Activated naive CD8-positive, alpha-beta T cell treated with anti-CD3 and anti-CD28 coated beads, Interleukin-2, amount 10 ng/mL, durations not matched to agents 7 days and 5 days (primary cell): ENCODE measurements at regions not wholly inside any gene's neighbourhood (a gene's known extent, or its start where the extent isn't known, plus 50 kb on each side); places are given as distances from the start of the nearest gene placed in this dataset.

Experiments used
- ATAC-seq: fragments of 150-1000 bp; cut with Tn5 transposase; one replicate; pipeline ENCODE4 v1.10.0; 2021; ENCODE audit warnings: low read depth, moderate library complexity
- POLR2A ChIA-PET: fragments of 350-600 bp; sonication (Branson Sonifier 250); formaldehyde crosslinking; loops from one replicate; lab custom pipeline; 2021; ENCODE audit warnings: antibody characterized with exemption; lab: Charles Lee
- DNase-seq: peaks from one replicate; pipeline ENCODE4 v3.0.0; 2021
- H3K27ac Mint-ChIP-seq: one replicate; pipeline ENCODE4 v1.8.0; 2022; ENCODE audit warnings: mild to moderate bottlenecking, mixed read lengths
- H3K27me3 Mint-ChIP-seq: one replicate; pipeline ENCODE4 v1.8.0; 2022; ENCODE audit warnings: mild to moderate bottlenecking, moderate library complexity, mixed read lengths
- H3K36me3 Mint-ChIP-seq: one replicate; pipeline ENCODE4 v1.8.0; 2021; ENCODE audit warnings: mild to moderate bottlenecking, mixed read lengths
- H3K4me1 Mint-ChIP-seq: one replicate; pipeline ENCODE4 v1.8.0; 2021; ENCODE audit warnings: mixed read lengths
- H3K4me3 Mint-ChIP-seq: one replicate; pipeline ENCODE4 v1.8.0; 2022; ENCODE audit warnings: mild to moderate bottlenecking, moderate library complexity, mixed read lengths
- H3K9me3 Mint-ChIP-seq: one replicate; pipeline ENCODE4 v1.8.0; 2021; ENCODE audit warnings: mixed read lengths

DNA sequence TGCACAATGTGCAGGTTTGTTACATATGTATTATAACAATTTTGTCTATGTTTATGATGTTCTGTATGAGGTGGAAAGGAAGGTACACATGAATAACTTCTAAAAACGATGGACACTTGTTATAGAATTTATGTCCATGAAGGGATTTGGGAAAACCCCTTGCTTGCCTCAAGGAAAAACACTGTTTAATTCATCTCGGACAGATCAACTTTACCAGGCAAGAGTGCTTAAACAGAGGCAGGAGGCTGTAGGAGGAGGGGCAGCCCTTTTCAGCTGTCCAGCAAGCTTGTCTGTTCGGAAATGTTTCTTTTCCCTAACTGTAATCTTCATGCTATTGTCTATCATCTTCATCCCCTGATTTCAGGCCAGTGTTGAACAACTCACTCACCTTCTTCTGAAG, 200.9 kb downstream of the CDC14C start:
- H3K4me3 Mint-ChIP-seq = no peak overlapping the region
- no peaks in the 10 kb centered on the region for H3K36me3 Mint-ChIP-seq

DNA sequence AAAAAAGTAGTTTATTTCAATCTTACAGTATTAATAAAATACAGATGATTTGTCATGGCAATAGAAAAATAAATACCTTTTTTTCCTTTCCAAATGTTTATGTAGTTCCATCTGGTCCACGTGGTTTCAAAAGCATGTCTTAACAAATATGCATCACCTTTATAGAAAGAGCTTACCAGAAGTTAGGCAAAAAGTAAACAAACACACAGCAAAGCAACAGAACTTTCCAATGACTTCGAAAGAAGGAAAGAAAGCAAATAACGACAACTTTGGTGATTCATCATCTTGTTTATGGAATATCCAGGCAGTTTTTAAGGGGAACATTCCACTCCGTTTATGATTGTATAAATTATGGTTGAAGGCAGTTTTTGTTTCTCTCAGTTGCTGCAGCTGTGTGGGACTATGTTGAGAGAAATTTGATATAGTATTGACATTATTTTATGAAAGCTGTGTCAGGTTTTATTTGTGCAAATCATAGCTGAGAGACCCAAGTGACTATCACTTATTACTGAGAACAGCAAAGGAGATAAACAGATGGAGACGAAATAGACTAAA, 203.1 kb downstream of the CDC14C start:
- Mint-ChIP-seq H3K9me3 (no peaks in the 10 kb centered on the region), H3K36me3 (no peaks in the 10 kb centered on the region), H3K27ac (no peak overlapping the region), H3K4me1 (no peaks in the 10 kb centered on the region), H3K27me3 (no peaks in the 10 kb centered on the region), H3K4me3 (no peak overlapping the region)
- no peak for DNase-seq
- ATAC-seq = no peak
- POLR2A ChIA-PET = no interaction called here

More for the DNA sequence above, 200.9 kb downstream of the CDC14C start:
- ATAC-seq = no peak
- Mint-ChIP-seq H3K27ac (no peak overlapping the region), H3K27me3 (no peaks in the 10 kb centered on the region), H3K9me3 (no peaks in the 10 kb centered on the region), H3K4me1 (no peaks in the 10 kb centered on the region)
- POLR2A ChIA-PET = no interaction called here
- no peak for DNase-seq

- Mint-ChIP-seq H3K4me3 (no peak overlapping the region), H3K4me1 (no peaks in the 10 kb centered on the region), H3K27ac (no peak overlapping the region), H3K27me3 (no peaks in the 10 kb centered on the region), H3K9me3 (peaks cover 2% of the 10 kb centered on the region), H3K36me3 (no peaks in the 10 kb centered on the region)
- no peak for DNase-seq
- ATAC-seq = no peak
- POLR2A ChIA-PET = no interaction called here
These were observed 213.6 kb downstream of the CDC14C start for GRCh38 chr7:49137978-49138377.

DNA sequence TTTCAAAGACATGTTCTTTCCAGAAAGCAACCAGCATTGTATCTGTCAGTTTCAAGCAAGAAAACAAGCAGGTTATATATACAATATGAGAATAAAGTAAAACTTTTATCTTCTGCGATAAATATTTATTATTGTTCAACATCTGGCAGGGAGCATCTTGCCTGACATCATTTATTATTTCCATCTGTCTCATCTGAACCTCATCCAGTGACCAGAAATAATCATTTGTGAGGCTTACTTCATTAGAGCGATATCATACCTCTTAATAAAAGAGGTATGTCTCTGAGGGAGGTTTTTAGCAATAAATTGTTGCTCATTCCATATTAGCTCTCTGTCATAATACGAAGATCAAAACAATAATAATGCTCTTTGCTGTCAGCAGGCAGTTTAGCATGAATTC, 226.1 kb downstream of the CDC14C start:
- POLR2A ChIA-PET = no interaction called here
- H3K4me3 Mint-ChIP-seq = no peak overlapping the region
- DNase-seq (no peak), ATAC-seq (no peak)
- H3K4me1 Mint-ChIP-seq = no peaks in the 10 kb centered on the region
- no peaks in the 10 kb centered on the region for H3K36me3 Mint-ChIP-seq
- no peak overlapping the region for H3K27ac Mint-ChIP-seq
- H3K9me3 Mint-ChIP-seq = no peaks in the 10 kb centered on the region
- no peaks in the 10 kb centered on the region for H3K27me3 Mint-ChIP-seq

DNA sequence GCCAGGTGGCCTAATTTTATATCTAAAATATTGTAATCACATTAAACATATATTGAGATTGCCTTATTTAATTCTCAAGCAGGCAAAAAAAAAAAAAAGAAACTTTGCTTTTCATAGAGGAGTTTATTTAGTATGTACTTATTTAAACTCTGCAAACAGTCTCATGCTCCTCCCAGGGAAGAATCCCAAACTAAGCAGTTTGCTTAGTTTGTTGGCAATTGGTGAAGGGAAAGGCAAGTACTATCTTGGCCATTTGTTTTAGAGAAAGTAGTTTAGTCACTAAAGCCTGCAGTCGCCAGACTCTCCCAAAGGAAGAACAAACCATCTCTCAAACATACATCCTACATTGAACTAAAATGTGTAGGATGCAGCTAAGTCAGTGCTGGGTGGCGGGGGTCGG, 226.8 kb downstream of the CDC14C start:
- Mint-ChIP-seq H3K9me3 (no peaks in the 10 kb centered on the region), H3K27me3 (no peaks in the 10 kb centered on the region)
- POLR2A ChIA-PET = no interaction called here

DNA sequence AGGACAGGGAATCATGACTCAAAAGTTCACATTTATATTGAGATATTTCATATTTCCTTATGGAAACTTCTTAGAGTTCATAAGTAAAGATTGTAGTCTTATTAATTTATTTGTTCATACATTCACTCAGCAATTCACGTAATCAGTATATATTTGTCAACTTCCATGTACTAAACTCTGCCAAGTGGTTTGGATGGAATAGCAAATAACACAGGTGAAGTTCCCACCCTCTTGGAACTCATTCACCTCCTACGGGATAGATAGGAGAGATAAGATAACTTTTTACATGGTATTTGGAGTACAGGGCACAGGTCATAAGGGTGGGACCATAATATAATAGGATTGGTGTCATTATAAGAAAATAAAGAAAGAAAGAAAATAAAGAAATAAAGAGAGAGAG, 234.0 kb downstream of the CDC14C start:
- ATAC-seq (no peak), DNase-seq (no peak)
- H3K36me3 Mint-ChIP-seq = no peaks in the 10 kb centered on the region
- POLR2A ChIA-PET = no interaction called here
- no peak overlapping the region for H3K4me3 Mint-ChIP-seq
- H3K27ac Mint-ChIP-seq = no peak overlapping the region
- no peaks in the 10 kb centered on the region for H3K4me1 Mint-ChIP-seq
- no peaks in the 10 kb centered on the region for H3K27me3 Mint-ChIP-seq
- peaks cover 1% of the 10 kb centered on the region for H3K9me3 Mint-ChIP-seq

More for the DNA sequence above, 226.8 kb downstream of the CDC14C start:
- no peaks in the 10 kb centered on the region for H3K36me3 Mint-ChIP-seq
- ATAC-seq = no peak
- H3K4me1 Mint-ChIP-seq = no peaks in the 10 kb centered on the region
- H3K4me3 Mint-ChIP-seq = no peak overlapping the region
- no peak for DNase-seq
- H3K27ac Mint-ChIP-seq = no peak overlapping the region

DNA sequence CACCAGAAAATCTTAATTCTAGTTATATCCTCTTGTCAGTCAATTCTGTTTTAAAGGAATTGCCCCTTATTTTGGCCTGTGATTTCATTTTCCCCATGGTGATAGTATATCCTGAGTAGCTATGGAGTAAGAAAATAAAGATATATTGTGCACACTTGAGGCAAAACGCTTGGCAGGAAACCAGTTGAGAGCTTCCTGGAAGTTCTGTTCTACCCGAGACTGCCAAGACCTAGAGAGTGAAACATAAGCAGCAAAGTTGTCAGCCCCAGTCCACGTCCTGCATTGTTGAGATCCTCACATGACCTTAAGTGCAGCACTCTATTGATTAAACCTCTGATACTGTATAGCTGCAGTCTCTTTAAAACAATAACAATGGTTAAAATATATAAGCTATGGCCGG, 235.2 kb downstream of the CDC14C start:
- no peak overlapping the region for H3K27ac Mint-ChIP-seq
- no peaks in the 10 kb centered on the region for H3K27me3 Mint-ChIP-seq
- H3K9me3 Mint-ChIP-seq = peaks cover 1% of the 10 kb centered on the region
- DNase-seq (no peak), ATAC-seq (no peak)
- H3K36me3 Mint-ChIP-seq = no peaks in the 10 kb centered on the region
- H3K4me3 Mint-ChIP-seq = no peak overlapping the region
- POLR2A ChIA-PET = no interaction called here
- H3K4me1 Mint-ChIP-seq = no peaks in the 10 kb centered on the region

GRCh38 chr7:49166441-49166840, 242.1 kb downstream of the CDC14C start:
- Mint-ChIP-seq H3K9me3 (no peaks in the 10 kb centered on the region), H3K27me3 (no peaks in the 10 kb centered on the region), H3K4me1 (no peaks in the 10 kb centered on the region), H3K4me3 (no peak overlapping the region), H3K27ac (no peak overlapping the region), H3K36me3 (no peaks in the 10 kb centered on the region)
- POLR2A ChIA-PET = no interaction called here
- ATAC-seq (no peak), DNase-seq (no peak)

GRCh38 chr7:49172639-49173038, 248.3 kb downstream of the CDC14C start:
- POLR2A ChIA-PET = no interaction called here
- no peak overlapping the region for H3K4me3 Mint-ChIP-seq
- H3K27me3 Mint-ChIP-seq = no peaks in the 10 kb centered on the region
- H3K27ac Mint-ChIP-seq = no peak overlapping the region
- H3K4me1 Mint-ChIP-seq = no peaks in the 10 kb centered on the region
- DNase-seq (no peak), ATAC-seq (no peak)
- no peaks in the 10 kb centered on the region for H3K9me3 Mint-ChIP-seq
- H3K36me3 Mint-ChIP-seq = no peaks in the 10 kb centered on the region

GRCh38 chr7:49174396-49174795, 250.0 kb downstream of the CDC14C start:
- Mint-ChIP-seq H3K27ac (no peak overlapping the region), H3K36me3 (no peaks in the 10 kb centered on the region), H3K9me3 (no peaks in the 10 kb centered on the region), H3K4me1 (no peaks in the 10 kb centered on the region), H3K4me3 (no peak overlapping the region), H3K27me3 (no peaks in the 10 kb centered on the region)
- ATAC-seq (no peak), DNase-seq (no peak)
- POLR2A ChIA-PET = no interaction called here

DNA sequence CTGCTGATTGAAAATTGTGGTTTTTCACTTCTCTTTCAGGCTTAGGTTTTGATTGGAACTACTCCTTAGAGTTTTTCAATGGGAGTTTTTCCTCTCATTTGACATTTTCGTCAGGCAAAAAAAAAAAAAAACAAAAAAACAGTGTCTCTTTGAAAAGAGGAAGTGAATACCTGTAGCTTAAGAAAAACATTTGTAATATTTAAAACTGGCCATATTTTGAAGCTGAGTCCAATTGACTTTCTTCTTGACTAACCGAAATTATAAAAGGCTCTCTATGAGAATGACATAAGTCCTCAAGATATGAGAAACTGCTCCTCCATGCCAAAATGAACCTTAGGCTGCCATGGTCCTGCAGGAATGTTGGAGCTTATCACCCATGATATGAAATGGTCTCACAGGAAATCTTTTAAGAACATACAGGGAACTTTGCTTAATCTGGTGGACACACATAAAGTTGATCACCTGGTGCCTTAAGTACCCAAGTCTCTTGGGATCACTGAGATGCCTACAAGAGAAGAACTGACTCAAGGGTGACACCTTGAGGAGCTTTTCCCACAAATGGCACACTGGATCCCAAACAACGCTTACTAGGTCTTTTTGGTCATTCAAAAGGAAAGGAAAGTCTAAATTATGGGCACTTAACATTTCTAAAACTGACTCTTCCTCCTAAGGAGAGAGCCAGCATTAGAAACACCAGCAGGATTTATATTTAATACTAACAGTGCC, 263.4 kb downstream of the CDC14C start:
- H3K27me3 Mint-ChIP-seq = no peaks in the 10 kb centered on the region
- DNase-seq (no peak), ATAC-seq (no peak)
- H3K27ac Mint-ChIP-seq = no peak overlapping the region
- H3K9me3 Mint-ChIP-seq = no peaks in the 10 kb centered on the region
- POLR2A ChIA-PET = no interaction called here
- H3K4me1 Mint-ChIP-seq = no peaks in the 10 kb centered on the region
- no peak overlapping the region for H3K4me3 Mint-ChIP-seq
- H3K36me3 Mint-ChIP-seq = no peaks in the 10 kb centered on the region

GRCh38 chr7:49228426-49229098, 304.2 kb downstream of the CDC14C start:
- Mint-ChIP-seq H3K27ac (no peak overlapping the region), H3K4me1 (no peaks in the 10 kb centered on the region), H3K9me3 (no peaks in the 10 kb centered on the region), H3K36me3 (no peaks in the 10 kb centered on the region), H3K27me3 (no peaks in the 10 kb centered on the region), H3K4me3 (no peak overlapping the region)
- ATAC-seq (no peak), DNase-seq (no peak)
- POLR2A ChIA-PET = no interaction called here

DNA sequence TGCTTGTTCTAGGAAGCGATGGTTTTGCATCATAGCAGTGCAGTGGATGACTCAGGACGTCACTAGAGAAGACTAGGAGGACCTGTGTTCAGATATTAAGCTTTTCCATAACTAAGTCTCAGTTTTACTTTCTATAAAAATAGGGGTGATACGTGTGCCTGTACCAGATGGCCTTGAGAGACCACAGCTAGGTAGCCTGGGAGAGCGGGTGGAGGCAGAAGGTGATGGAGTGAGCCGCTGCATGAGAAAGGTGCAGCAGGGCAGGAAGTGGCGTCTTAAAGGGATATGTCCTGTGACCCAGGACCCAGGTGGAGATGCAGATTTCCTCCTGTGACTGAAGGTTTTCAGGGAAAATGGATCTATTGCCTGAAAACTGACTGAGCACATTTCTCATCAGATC, 304.9 kb downstream of the CDC14C start:
- no peaks in the 10 kb centered on the region for H3K4me1 Mint-ChIP-seq
- ATAC-seq (no peak), DNase-seq (no peak)
- no peaks in the 10 kb centered on the region for H3K27me3 Mint-ChIP-seq
- POLR2A ChIA-PET = no interaction called here
- H3K36me3 Mint-ChIP-seq = no peaks in the 10 kb centered on the region
- no peak overlapping the region for H3K27ac Mint-ChIP-seq
- no peaks in the 10 kb centered on the region for H3K9me3 Mint-ChIP-seq
- no peak overlapping the region for H3K4me3 Mint-ChIP-seq

GRCh38 chr7:49243521-49243920, 319.2 kb downstream of the CDC14C start:
- Mint-ChIP-seq H3K4me1 (no peaks in the 10 kb centered on the region), H3K9me3 (peaks cover 5% of the 10 kb centered on the region), H3K27ac (no peak overlapping the region), H3K27me3 (no peaks in the 10 kb centered on the region), H3K36me3 (no peaks in the 10 kb centered on the region), H3K4me3 (no peak overlapping the region)
- ATAC-seq (no peak), DNase-seq (no peak)
- POLR2A ChIA-PET = no interaction called here
